ENCODE measurements at regions not wholly inside any gene's neighbourhood (a gene's known extent, or its start where the extent isn't known, plus 50 kb on each side); places are given as distances from the start of the nearest gene placed in this dataset.
A peak's percentile ranks its signal among the peaks of the same experiment; 100 is the strongest.
"Not testable (repeated sequence)": the region's sequence is repeated elsewhere in the genome, so short reads cannot be mapped to it uniquely, and the experiment has no call there.

DNA sequence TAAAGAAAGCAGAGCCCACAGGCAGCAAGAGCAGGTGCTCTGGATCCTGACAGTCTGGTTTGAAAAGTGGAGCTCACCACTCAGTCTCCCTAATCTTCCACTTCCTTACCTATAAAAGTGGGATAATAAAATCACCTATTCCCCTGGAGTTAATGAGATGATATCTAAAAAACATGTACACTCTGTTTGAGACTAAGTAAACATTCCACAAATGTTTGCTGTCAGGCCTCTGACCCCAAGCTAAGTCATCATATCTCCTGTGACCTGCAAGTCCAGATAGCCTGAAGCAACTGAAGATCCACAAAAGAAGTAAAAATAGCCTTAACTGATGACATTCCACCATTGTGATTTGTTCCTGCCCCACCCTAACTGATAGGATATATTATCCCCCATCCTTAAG, 1324.5 kb downstream of the XPNPEP1 start:
- DNase-seq (ENCODE audit: low read depth), result no peak

DNA sequence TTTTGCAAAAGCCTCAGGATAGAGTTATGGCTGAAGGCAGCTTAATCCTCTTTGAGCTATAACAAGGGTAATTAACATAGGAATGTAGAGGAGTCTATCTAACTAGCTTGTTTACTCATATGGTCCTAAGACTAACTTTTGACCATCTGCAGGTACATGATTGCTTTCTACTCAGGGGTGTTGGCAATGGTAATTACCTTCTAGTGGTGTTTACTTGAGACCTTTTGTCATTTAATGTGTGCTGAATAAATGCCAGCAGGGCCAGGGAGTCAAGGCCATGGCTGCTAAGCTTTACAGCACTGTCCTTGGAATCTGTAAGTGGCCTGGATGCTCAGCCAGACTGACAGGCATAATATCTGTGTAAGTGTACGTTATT, 1325.0 kb downstream of the XPNPEP1 start:
- DNase-seq (ENCODE audit: low read depth), result no peak

DNA sequence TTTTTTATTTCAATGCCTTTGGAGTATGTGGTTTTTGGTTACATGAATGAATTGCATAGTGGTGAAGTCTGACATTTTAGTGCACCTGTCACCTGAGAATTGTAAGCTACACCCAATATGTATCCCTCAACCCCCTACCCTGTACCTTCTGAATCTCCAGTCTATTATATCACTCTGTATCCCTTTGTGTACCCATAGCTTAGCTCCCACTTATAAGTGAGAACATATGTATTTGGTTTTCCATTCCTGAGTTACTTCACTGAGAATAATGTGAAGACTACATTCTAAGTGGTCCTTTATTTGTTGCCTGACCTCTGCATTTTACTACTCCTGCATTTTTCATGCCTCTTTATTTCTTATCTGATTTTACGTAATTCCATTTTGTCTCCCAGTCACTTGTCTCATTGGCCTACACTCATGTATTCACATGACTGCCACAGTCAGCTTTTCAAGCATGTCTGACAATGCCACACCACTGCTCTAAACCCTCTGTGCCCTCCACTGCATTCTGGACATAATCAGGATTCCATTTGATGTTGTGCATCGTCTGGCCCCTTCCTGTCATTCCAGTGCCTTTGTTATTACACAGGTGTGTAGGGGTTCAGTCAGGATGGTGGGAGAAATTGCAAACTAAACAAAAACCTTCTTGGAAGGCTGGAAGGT, 1325.5 kb downstream of the XPNPEP1 start:
- DNase-seq (ENCODE audit: low read depth), result no peak

- DNase-seq (ENCODE audit: low read depth), result no peak
Measured at GRCh38 chr10:108597031-108597430, 1326.3 kb downstream of the XPNPEP1 start.

DNA sequence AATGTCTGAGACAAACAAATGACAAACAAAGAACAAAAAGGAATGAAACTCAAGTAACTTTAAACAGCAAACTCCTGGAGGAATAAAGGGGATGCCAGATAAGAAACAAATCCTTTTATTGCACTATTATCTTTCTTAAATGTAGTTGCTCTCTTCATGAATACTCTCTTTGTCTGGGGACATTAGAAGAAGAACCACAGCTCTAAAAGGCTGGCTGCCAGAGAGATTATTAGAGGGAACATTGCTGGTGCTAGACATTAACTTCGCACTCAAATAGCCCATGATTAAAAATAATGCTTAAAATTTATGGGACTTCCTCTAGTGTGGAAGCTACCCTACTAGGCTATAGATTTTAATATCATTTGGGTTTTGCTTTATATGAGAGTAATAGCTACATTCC, 1330.4 kb downstream of the XPNPEP1 start:
- no peak for DNase-seq (ENCODE audit: low read depth)

DNA sequence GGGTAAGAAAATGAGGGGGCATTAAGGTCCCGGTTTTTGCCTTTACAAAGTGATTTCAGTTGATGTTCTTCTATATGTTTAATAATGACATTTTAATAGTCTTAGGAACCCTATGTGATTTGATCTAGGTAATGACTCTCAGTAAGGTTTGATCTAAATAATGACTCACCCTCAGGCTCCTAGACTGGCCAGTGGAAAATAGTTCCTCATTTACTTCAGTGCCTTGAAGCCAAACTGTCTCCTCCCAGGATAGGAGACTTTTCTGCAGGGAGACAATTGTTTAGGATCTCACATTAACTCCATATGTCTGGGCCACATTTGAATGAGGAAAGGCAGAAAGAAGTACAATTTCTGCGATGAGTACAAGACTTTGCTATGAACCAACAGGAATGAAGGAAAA, 1331.9 kb downstream of the XPNPEP1 start:
- no peak for DNase-seq (ENCODE audit: low read depth)

DNA sequence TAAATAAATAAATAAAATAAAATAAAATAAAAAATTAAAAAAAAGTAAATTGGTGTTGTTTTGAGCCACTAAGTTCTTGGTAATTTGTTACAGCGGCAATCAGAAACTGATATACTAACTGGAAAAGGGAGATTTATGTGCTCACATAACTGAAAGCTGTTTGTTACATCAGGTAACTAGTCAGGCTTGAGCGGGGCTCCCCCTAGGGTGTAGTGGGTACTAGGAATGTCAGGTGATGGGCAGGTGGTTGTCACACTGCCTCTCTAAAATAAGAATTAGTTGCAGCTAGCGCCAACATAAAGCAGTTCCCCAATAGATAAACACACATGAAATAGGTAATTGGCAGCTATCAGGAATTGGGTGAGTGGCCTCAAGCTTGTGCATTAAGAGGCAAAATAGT, 1336.9 kb downstream of the XPNPEP1 start:
- no peak for DNase-seq (ENCODE audit: low read depth)

DNA sequence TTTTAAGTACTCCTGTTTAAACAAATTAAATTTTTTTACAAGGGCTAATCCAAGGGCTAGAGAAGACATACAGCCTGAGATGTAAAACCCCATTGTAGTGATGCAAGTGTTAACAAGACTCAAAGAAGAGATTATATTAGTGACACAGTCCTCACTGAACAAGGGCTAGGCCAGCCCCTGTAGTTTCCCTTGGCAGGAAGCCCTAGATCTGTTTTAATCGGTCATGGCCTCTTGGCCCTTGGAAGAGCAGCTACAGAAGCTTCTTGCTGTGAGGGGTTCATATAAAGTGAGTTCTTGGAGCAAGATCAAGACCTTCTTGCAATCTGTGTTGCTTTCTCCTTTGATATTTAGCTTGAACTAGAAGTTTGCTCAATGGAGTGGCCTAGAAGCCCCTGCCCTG, 1339.4 kb downstream of the XPNPEP1 start:
- no peak for DNase-seq (ENCODE audit: low read depth)

GRCh38 chr10:108582888-108583287, 1340.4 kb downstream of the XPNPEP1 start:
- DNase-seq (ENCODE audit: low read depth), result no peak

- DNase-seq (ENCODE audit: low read depth), result no peak
Measured at GRCh38 chr10:108582387-108582786, 1340.9 kb downstream of the XPNPEP1 start.

- no peak for DNase-seq (ENCODE audit: low read depth)
Measured at GRCh38 chr10:108578258-108578657, 1345.1 kb downstream of the XPNPEP1 start.

DNA sequence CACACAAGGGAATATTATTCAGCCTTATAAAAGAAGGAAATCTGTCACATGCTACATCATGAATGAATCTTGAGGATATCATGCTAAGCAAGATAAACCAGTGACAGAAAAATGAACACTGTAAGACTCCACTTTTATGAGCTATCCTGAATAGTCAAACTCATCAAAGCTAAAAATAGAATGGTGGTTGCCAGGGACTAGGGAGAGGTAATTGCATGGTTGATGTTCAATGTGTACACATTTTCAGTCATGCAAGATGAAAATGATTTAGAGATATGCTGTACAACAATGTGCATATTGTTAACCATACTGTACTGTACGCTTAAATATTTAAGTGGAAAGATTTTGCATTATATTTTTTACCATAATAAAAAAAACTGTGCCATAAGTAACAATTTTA, 1349.1 kb downstream of the XPNPEP1 start:
- DNase-seq (ENCODE audit: low read depth), result no peak

DNA sequence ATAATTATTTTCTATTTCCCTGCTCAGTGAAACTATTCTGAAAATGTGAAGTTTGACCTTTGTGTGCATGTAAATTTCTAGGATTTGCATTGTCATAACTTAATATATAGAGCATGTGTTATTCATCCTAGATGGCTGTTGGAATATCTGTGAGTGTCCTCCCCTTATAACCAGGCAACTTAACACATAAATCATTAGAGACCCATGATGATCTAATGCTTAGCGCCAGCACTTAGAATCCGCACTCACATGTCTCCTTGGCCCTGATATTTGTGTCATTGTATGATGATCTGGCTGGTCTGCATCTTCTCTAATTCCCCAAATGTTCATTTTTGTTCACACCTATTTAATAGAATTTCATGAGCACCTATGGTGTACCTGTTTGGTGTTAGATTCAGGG, 1354.5 kb downstream of the XPNPEP1 start:
- DNase-seq (ENCODE audit: low read depth), result no peak

GRCh38 chr10:108567899-108568752, 1355.2 kb downstream of the XPNPEP1 start:
- DNase-seq (ENCODE audit: low read depth), result no peak

GRCh38 chr10:108566316-108567107, 1356.8 kb downstream of the XPNPEP1 start:
- DNase-seq (ENCODE audit: low read depth), result no peak

- DNase-seq (ENCODE audit: low read depth), result no peak
Measured at GRCh38 chr10:108562105-108562504, 1361.2 kb downstream of the XPNPEP1 start.

GRCh38 chr10:108561649-108562048, 1361.7 kb downstream of the XPNPEP1 start:
- DNase-seq (ENCODE audit: low read depth), result no peak

DNA sequence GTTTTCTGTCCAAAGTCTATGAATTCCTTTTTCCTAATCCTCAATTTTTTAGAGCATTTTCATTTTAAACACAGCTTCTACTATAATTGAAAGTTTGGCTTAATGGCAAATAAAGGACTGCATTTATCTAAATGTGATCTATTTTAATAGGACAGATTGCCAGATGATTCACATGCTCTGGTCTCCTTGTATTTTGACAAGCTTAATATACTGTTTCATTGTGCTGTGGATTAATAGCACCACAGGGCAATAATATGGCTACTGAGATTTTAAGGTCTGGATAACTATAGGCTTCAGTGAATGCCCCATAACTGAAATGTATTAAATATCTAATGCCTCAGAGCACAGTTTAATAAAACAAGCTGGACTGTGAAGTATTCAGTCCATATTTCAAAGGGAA, 1362.8 kb downstream of the XPNPEP1 start:
- no peak for DNase-seq (ENCODE audit: low read depth)

GRCh38 chr10:108556186-108556585, 1367.1 kb downstream of the XPNPEP1 start:
- DNase-seq (ENCODE audit: low read depth), result no peak

DNA sequence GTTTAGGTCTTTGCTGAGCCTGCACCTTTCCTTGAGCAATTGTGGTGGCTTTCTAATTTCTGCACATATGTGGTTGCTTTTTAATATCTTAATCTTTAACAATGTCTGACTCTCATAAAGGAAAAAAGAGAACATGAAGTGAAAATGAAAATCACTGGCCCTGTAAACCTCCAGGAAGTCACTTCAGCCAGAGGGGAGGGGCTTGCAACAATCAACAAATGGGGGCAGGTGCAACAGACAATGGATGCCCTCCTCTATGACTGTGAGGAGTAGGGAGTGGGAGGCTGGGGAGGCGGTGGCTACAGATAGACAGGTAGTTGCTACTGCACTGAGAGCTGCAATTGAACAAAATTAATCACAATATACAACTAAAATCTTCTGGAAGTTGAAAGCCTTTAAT, 1377.4 kb downstream of the XPNPEP1 start:
- no peak for DNase-seq (ENCODE audit: low read depth)

DNA sequence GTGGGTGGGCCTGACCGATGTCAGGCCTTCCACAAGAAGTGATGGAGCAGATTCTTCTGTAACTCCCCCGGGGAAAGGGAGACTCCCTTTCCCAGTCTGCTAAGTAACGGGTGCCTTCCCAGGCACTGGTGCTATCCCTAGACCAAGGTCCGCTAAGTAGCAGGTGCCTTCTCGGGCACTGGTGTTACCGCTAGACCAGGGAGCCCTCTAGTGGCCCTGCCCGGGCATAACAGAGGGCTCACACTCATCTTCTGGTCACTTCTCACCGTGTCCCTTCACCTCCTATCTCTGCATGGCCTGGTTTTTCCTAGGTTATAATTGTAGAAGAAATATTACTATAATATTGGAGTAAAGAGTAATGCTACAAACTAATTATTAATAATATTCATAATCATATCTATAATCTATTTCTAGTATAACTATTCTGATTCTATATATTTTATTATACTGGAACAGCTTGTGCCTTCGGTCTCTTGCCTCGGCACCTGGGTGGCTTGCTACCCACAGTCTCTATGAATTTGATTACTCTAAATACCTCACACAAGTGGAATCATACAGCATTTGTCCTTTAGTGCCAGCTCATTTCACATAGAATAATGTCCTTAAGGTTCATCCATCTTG, 1378.7 kb downstream of the XPNPEP1 start:
- DNase-seq (ENCODE audit: low read depth), result peak; percentile 3

- DNase-seq (ENCODE audit: low read depth), result not testable (repeated sequence)
Measured at GRCh38 chr10:108533551-108533950, 1369.0 kb upstream of the SORCS1 start.

Measured in HS-27A (cell line).